ENCODE measurements at regions not wholly inside any gene's neighbourhood (a gene's known extent, or its start where the extent isn't known, plus 50 kb on each side); places are given as distances from the start of the nearest gene placed in this dataset.
"Not testable (repeated sequence)": the region's sequence is repeated elsewhere in the genome, so short reads cannot be mapped to it uniquely, and the experiment has no call there.

GRCh38 chr2:52594026-52594425 lies 1173.6 kb upstream of the CHAC2 start:
- Histone ChIP-seq H3K9ac (ENCODE audit: extremely low read depth, low read length, poor library complexity, severe bottlenecking) (no peak overlapping the region), H3K36me3 (ENCODE audit: control insufficient read depth, insufficient read depth, low read length) (no peaks in the 10 kb centered on the region), H3K27ac (ENCODE audit: low read depth, low read length) (no peak overlapping the region), H3K9me3 (ENCODE audit: control insufficient read depth, low read length) (peaks cover 16% of the 10 kb centered on the region), H3K4me1 (ENCODE audit: control insufficient read depth, insufficient read depth, low read length) (peaks cover 5% of the 10 kb centered on the region), H3K27me3 (ENCODE audit: control insufficient read depth, insufficient read depth, low read length, poor library complexity, severe bottlenecking) (no peaks in the 10 kb centered on the region), H3K4me3 (ENCODE audit: low read length) (no peak overlapping the region)
- Mint-ChIP-seq H3K27ac (peak overlapping the region; percentile 42), H3K4me1 (peaks cover 11% of the 10 kb centered on the region), H3K36me3 (ENCODE audit: low read depth) (peaks cover 5% of the 10 kb centered on the region), H3K27me3 (ENCODE audit: insufficient read depth) (no peaks in the 10 kb centered on the region), H3K9me3 (peaks cover 24% of the 10 kb centered on the region), H3K4me3 (no peak overlapping the region)
- WGBS, 2 experiments (ENCODE audit: insufficient coverage in 1 of 2, insufficient read length in 1 of 2): 40 to 77% methylated on average over 1 to 2 of the region's 2 CpGs
- no peak for TF ChIP-seq CTCF (conservative IDR thresholded peaks at IDR 0.05)
- DNase-seq: no peak

GRCh38 chr2:52584071-52584470 lies 1183.5 kb upstream of the CHAC2 start:
- H3K9me3 ChIP-seq (ENCODE audit: control insufficient read depth, low read length); H3K27me3 Mint-ChIP-seq (ENCODE audit: insufficient read depth); DNase-seq; H3K27ac Mint-ChIP-seq; H3K27ac ChIP-seq (ENCODE audit: low read depth, low read length); H3K4me1 ChIP-seq (ENCODE audit: control insufficient read depth, insufficient read depth, low read length); H3K36me3 ChIP-seq (ENCODE audit: control insufficient read depth, insufficient read depth, low read length); H3K4me3 Mint-ChIP-seq; H3K4me1 Mint-ChIP-seq; H3K4me3 ChIP-seq (ENCODE audit: low read length); H3K36me3 Mint-ChIP-seq (ENCODE audit: low read depth); H3K9ac ChIP-seq (ENCODE audit: extremely low read depth, low read length, poor library complexity, severe bottlenecking); H3K27me3 ChIP-seq (ENCODE audit: control insufficient read depth, insufficient read depth, low read length, poor library complexity, severe bottlenecking): not testable (repeated sequence)
- peaks cover 18% of the 10 kb centered on the region for H3K9me3 Mint-ChIP-seq
- 84 to 88% methylated on average over 3 to 5 of the region's 5 CpGs for WGBS, 2 experiments (ENCODE audit: insufficient coverage in 1 of 2, insufficient read length in 1 of 2)

GRCh38 chr2:52572469-52572894 lies 1195.1 kb upstream of the CHAC2 start:
- WGBS, 2 experiments (ENCODE audit: insufficient coverage in 1 of 2, insufficient read length in 1 of 2): 96 to 97% methylated on average over 22 to 41 of the region's 41 CpGs
- Mint-ChIP-seq H3K4me1 (no peaks in the 10 kb centered on the region), H3K27ac (no peak overlapping the region), H3K27me3 (ENCODE audit: insufficient read depth) (no peaks in the 10 kb centered on the region), H3K9me3 (peaks cover 50% of the 10 kb centered on the region), H3K36me3 (ENCODE audit: low read depth) (peaks cover 4% of the 10 kb centered on the region), H3K4me3 (no peak overlapping the region)
- no peak overlapping the region for H3K9ac ChIP-seq (ENCODE audit: extremely low read depth, low read length, poor library complexity, severe bottlenecking)
- no peak overlapping the region for H3K4me3 ChIP-seq (ENCODE audit: low read length)
- peaks cover 16% of the 10 kb centered on the region for H3K9me3 ChIP-seq (ENCODE audit: control insufficient read depth, low read length)
- no peaks in the 10 kb centered on the region for H3K4me1 ChIP-seq (ENCODE audit: control insufficient read depth, insufficient read depth, low read length)
- no peaks in the 10 kb centered on the region for H3K36me3 ChIP-seq (ENCODE audit: control insufficient read depth, insufficient read depth, low read length)
- H3K27ac ChIP-seq (ENCODE audit: low read depth, low read length): no peak overlapping the region
- no peaks in the 10 kb centered on the region for H3K27me3 ChIP-seq (ENCODE audit: control insufficient read depth, insufficient read depth, low read length, poor library complexity, severe bottlenecking)
- TF ChIP-seq CTCF (conservative IDR thresholded peaks at IDR 0.05): no peak
- DNase-seq: no peak
